ENCODE measurements at regions not wholly inside any gene's neighbourhood (a gene's known extent, or its start where the extent isn't known, plus 50 kb on each side); places are given as distances from the start of the nearest gene placed in this dataset.

- no peak for DNase-seq
Measured at GRCh38 chr16:51762081-51762996, 611.3 kb upstream of the SALL1 start.

GRCh38 chr16:51761001-51761400 lies 609.9 kb upstream of the SALL1 start:
- DNase-seq = no peak

- DNase-seq = no peak
Measured at GRCh38 chr16:51759999-51760398, 608.9 kb upstream of the SALL1 start.

- DNase-seq = no peak
Measured at GRCh38 chr16:51759329-51759728, 608.3 kb upstream of the SALL1 start.

GRCh38 chr16:51757921-51758479 lies 606.9 kb upstream of the SALL1 start:
- DNase-seq = no peak

GRCh38 chr16:51757505-51757904 lies 606.4 kb upstream of the SALL1 start:
- DNase-seq = no peak

GRCh38 chr16:51757124-51757470 lies 606.0 kb upstream of the SALL1 start:
- no peak for DNase-seq

- no peak for DNase-seq
Measured at GRCh38 chr16:51756447-51757123, 605.5 kb upstream of the SALL1 start.

GRCh38 chr16:51755577-51756355 lies 604.7 kb upstream of the SALL1 start:
- no peak for DNase-seq

GRCh38 chr16:51755039-51755501 lies 604.0 kb upstream of the SALL1 start:
- no peak for DNase-seq

- DNase-seq = no peak
Measured at GRCh38 chr16:51753467-51754127, 602.5 kb upstream of the SALL1 start.

- DNase-seq = no peak
Measured at GRCh38 chr16:51752438-51752995, 601.4 kb upstream of the SALL1 start.

- DNase-seq = no peak
Measured at GRCh38 chr16:51747329-51747728, 596.3 kb upstream of the SALL1 start.

GRCh38 chr16:51734220-51734619 lies 583.1 kb upstream of the SALL1 start:
- DNase-seq = no peak

- DNase-seq = no peak
Measured at GRCh38 chr16:51733181-51733580, 582.1 kb upstream of the SALL1 start.

GRCh38 chr16:51731160-51731559 lies 580.1 kb upstream of the SALL1 start:
- DNase-seq = no peak

GRCh38 chr16:51723036-51723724 lies 572.1 kb upstream of the SALL1 start:
- DNase-seq = no peak

GRCh38 chr16:51722467-51722866 lies 571.4 kb upstream of the SALL1 start:
- DNase-seq = no peak

- DNase-seq = no peak
Measured at GRCh38 chr16:51719376-51719775, 568.3 kb upstream of the SALL1 start.

- no peak for DNase-seq
Measured at GRCh38 chr16:51716195-51716594, 565.1 kb upstream of the SALL1 start.

- no peak for DNase-seq
Measured at GRCh38 chr16:51713502-51713901, 562.4 kb upstream of the SALL1 start.

All from NCI-H1436 treated with DMSO at 0.1 percent for 48 hours (cell line).